Activated CD8-positive, alpha-beta T cell treated with anti-CD3 and anti-CD28 coated beads for 36 hours (primary cell): ENCODE measurements at regions not wholly inside any gene's neighbourhood (a gene's known extent, or its start where the extent isn't known, plus 50 kb on each side); places are given as distances from the start of the nearest gene placed in this dataset.

Experiments
- ATAC-seq: fragments of 200-7000 bp; cut with Tn5 transposase; one replicate; pipeline ENCODE4 v1.10.0; 2021; ENCODE audit warnings: mild to moderate bottlenecking, moderate library complexity
- CTCF ChIA-PET: fragments of 350-600 bp; sonication (Branson Sonifier 250); formaldehyde crosslinking; loops from one replicate; lab custom pipeline; 2021; ENCODE audit warnings: antibody characterized with exemption; lab: Charles Lee
- POLR2A ChIA-PET: fragments of 350-600 bp; sonication (Branson Sonifier 250); formaldehyde crosslinking; loops from one replicate; lab custom pipeline; 2021; ENCODE audit warnings: antibody characterized with exemption; lab: Charles Lee
- DNase-seq: peaks from one replicate; pipeline ENCODE4 v3.0.0-alpha.2; 2020
- H3K27ac Mint-ChIP-seq: one replicate; pipeline ENCODE4 v1.8.0; 2021; ENCODE audit warnings: mild to moderate bottlenecking, mixed read lengths
- H3K27me3 Mint-ChIP-seq: one replicate; pipeline ENCODE4 v1.8.0; 2021; ENCODE audit warnings: mixed read lengths
- H3K36me3 Mint-ChIP-seq: one replicate; pipeline ENCODE4 v1.8.0; 2021; ENCODE audit warnings: low read depth, mixed read lengths
- H3K4me1 Mint-ChIP-seq: one replicate; pipeline ENCODE4 v1.8.0; 2021; ENCODE audit warnings: low read depth, mixed read lengths
- H3K4me3 Mint-ChIP-seq: one replicate; pipeline ENCODE4 v1.8.0; 2021; ENCODE audit warnings: mild to moderate bottlenecking, moderate library complexity, mixed read lengths
- H3K9me3 Mint-ChIP-seq: one replicate; pipeline ENCODE4 v1.8.0; 2021; ENCODE audit warnings: mixed read lengths
- CTCF ChIP-seq: fragments of 200-600 bp; IDR thresholded peaks from one replicate; pipeline ENCODE4 v1.8.0; 2022; ENCODE audit warnings: antibody characterized with exemption, mild to moderate bottlenecking
- intact Hi-C: fragments of 100-400 bp; cut with micrococcal nuclease; formaldehyde crosslinking; loops from one replicate; pipeline ENCODE4 v1.10.0; 2022

DNA sequence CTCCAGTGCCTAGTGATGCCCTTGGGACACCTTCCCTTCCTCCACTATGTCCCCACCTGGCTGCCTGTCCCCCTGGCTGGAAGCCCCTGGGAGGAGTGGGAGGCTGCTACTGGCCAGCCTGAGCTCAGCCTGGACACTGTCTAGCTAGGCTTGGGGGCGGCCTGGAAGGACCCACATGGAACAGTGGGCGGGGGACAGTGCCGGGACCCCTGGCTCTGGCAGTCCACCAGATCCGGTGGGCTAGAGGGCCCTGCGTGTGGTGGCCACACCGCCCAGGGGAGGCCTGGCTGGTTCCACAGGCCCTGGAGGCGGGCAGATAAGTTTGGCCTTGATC lies 388.0 kb upstream of the TNRC6C start:
- H3K27ac Mint-ChIP-seq, result no peak overlapping the region
- ChIA-PET CTCF (no interaction called here), POLR2A (no interaction called here)
- no peak for TF ChIP-seq CTCF
- no peak for DNase-seq
- intact Hi-C loops, result no loop called here
- H3K36me3 Mint-ChIP-seq, result no peaks in the 10 kb centered on the region
- no peak overlapping the region for H3K4me3 Mint-ChIP-seq
- H3K9me3 Mint-ChIP-seq, result no peaks in the 10 kb centered on the region
- peaks cover 6% of the 10 kb centered on the region for H3K27me3 Mint-ChIP-seq
- H3K4me1 Mint-ChIP-seq, result peaks cover 7% of the 10 kb centered on the region
- no peak for ATAC-seq

GRCh38 chr17:77571155-77571981 lies 387.1 kb upstream of the TNRC6C start:
- H3K4me3 Mint-ChIP-seq, result peak overlapping the region; percentile 20
- POLR2A ChIA-PET, result interaction anchor here (1.2 kb wide), 1 partner anchor 39 kb away, joined by 3 read pairs; no protein-coding TSS in a partner anchor
- no peaks in the 10 kb centered on the region for H3K9me3 Mint-ChIP-seq
- intact Hi-C loops, result no loop called here
- H3K27ac Mint-ChIP-seq, result no peak overlapping the region
- H3K4me1 Mint-ChIP-seq, result peaks cover 7% of the 10 kb centered on the region
- H3K36me3 Mint-ChIP-seq, result no peaks in the 10 kb centered on the region
- H3K27me3 Mint-ChIP-seq, result peaks cover 6% of the 10 kb centered on the region
- no peak for TF ChIP-seq CTCF
- CTCF ChIA-PET, result interaction anchor here (0.9 kb wide), 1 partner anchor 28 kb away, joined by 3 read pairs; no protein-coding TSS in a partner anchor
- peak; percentile 45 for DNase-seq
- ATAC-seq, result peak; percentile 47

DNA sequence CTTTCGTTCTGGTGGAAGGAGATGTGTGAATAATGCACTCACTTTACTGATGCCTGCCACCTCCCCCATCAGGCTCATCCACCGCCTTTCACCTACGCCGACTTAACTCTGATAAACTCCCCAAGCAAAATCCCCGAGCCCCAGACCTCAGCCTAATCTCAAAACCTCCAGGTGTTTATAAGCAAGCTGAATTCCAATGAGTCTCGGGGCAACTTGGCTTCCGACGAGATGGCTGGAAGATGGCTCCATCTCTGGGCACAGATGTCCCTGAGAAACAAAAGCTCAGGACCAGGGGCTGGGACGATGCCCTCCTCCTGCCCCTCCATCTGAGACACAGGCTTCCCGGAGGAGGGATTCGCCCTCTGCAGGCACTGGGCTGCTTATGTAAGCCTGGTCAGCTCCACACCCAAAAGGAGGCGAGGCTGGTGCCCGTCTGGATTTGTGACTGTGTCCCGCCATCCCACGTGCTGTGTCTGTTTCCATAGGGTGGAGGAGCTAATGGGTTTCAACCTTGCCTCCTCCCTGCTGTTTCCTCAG lies 386.4 kb upstream of the TNRC6C start:
- H3K27ac Mint-ChIP-seq, result no peak overlapping the region
- intact Hi-C loops, result no loop called here
- POLR2A ChIA-PET, result interaction anchor here (1.2 to 1.6 kb wide), 2 partner anchors 9 to 39 kb away, joined by 3 to 5 read pairs; no protein-coding TSS in a partner anchor
- DNase-seq (no peak), ATAC-seq (no peak)
- peaks cover 6% of the 10 kb centered on the region for H3K27me3 Mint-ChIP-seq
- peak overlapping the region; percentile 20 for H3K4me3 Mint-ChIP-seq
- no peaks in the 10 kb centered on the region for H3K9me3 Mint-ChIP-seq
- H3K36me3 Mint-ChIP-seq, result no peaks in the 10 kb centered on the region
- H3K4me1 Mint-ChIP-seq, result peaks cover 7% of the 10 kb centered on the region
- CTCF ChIA-PET, result interaction anchor here (0.9 kb wide), 1 partner anchor 27 kb away, joined by 3 read pairs; no protein-coding TSS in a partner anchor
- TF ChIP-seq CTCF, result no peak

DNA sequence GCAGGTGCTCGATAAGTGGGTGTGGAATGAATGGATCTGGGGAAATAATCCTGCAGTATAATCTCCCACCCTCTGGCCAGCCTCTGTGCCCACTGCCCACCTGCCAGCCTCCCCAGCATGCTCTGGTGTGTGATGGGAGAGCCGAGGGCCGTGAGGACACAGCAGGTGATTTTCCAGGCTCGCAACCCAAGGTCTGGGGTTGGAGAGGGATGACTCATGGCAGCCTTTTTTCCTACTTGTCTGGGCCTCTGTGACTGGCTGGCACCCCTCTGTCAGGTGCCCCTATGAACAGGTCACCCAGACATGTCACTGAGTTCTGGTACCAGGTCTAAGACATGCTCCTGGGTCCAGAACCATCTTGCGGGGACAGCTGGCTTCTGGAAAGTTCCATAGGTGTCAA lies 385.7 kb upstream of the TNRC6C start:
- no peaks in the 10 kb centered on the region for H3K36me3 Mint-ChIP-seq
- no peak overlapping the region for H3K27ac Mint-ChIP-seq
- no peak for TF ChIP-seq CTCF
- H3K4me1 Mint-ChIP-seq, result peaks cover 7% of the 10 kb centered on the region
- POLR2A ChIA-PET, result interaction anchor here (1.2 to 1.6 kb wide), 2 partner anchors 10 to 38 kb away, joined by 3 to 5 read pairs; no protein-coding TSS in a partner anchor
- CTCF ChIA-PET, result no interaction called here
- peaks cover 6% of the 10 kb centered on the region for H3K27me3 Mint-ChIP-seq
- intact Hi-C loops, result no loop called here
- no peak overlapping the region for H3K4me3 Mint-ChIP-seq
- DNase-seq (no peak), ATAC-seq (no peak)
- no peaks in the 10 kb centered on the region for H3K9me3 Mint-ChIP-seq

- H3K9me3 Mint-ChIP-seq, result no peaks in the 10 kb centered on the region
- ChIA-PET POLR2A (no interaction called here), CTCF (no interaction called here)
- H3K4me3 Mint-ChIP-seq, result no peak overlapping the region
- intact Hi-C loops, result no loop called here
- H3K36me3 Mint-ChIP-seq, result no peaks in the 10 kb centered on the region
- peaks cover under 1% of the 10 kb centered on the region for H3K27me3 Mint-ChIP-seq
- DNase-seq (no peak), ATAC-seq (no peak)
- TF ChIP-seq CTCF, result no peak
- H3K27ac Mint-ChIP-seq, result no peak overlapping the region
- H3K4me1 Mint-ChIP-seq, result peaks cover 6% of the 10 kb centered on the region
Measured at GRCh38 chr17:77577491-77577890, 381.0 kb upstream of the TNRC6C start.
